ENCODE measurements at regions not wholly inside any gene's neighbourhood (a gene's known extent, or its start where the extent isn't known, plus 50 kb on each side); places are given as distances from the start of the nearest gene placed in this dataset.
A peak's percentile ranks its signal among the peaks of the same experiment; 100 is the strongest.

DNA sequence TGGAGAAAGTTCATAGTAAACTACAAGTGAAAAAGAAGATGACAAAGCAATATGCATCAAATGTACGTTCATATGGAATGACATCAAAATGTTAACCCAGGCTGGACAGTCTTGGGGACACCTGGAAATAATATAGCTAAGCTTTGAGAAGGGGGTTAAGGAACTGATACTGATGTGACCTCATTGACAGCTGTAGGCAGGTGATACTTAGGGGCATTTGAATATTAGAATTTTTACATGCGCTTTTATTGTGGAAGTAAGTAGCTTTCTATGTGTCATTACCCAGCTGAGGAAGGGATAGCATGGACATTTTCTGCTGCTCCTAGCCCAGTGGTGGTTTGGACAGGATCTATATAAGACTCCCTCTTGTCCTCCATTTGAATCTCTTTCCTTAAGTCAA is 299.7 kb downstream of the CWC27 start:
- DNase-seq: no peak

DNA sequence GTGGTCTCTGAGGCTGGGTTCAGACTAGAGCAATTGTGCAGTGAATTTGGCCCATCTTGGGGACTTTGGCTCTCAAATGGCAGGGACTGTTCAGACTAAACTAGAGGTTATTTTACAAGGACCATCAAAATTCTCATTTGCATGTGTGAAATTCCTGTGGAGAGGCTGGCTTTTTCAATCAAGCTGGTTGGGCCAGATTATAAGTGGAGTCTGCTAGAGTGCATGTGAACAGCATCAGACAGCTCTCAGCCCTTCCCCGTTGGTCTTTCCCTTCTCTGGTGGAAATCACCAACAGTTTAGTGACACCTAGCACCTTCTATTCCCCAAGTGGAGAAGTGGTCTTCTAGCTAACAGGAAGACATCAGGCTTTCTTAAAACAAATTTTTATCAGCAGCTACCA is 301.3 kb downstream of the CWC27 start:
- no peak for DNase-seq

DNA sequence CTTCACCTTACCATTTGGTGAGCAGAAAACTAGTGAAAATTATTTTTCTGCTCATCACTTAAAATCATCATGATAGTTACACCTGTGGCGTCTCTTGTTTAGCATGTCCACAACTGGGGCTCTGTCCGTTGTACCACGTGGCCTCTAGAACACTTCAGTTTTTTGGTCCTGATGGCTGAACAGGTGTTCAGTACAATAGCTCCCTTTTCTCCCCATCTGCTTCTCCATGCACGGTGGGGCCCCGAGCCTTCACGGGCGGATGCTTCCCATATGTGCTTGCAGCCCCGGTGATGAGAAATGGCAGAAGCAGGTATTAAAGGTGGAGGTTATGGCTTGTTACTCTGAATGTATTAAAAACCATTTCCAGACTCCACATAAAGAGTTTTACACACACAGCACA is 304.1 kb downstream of the CWC27 start:
- DNase-seq: no peak

DNA sequence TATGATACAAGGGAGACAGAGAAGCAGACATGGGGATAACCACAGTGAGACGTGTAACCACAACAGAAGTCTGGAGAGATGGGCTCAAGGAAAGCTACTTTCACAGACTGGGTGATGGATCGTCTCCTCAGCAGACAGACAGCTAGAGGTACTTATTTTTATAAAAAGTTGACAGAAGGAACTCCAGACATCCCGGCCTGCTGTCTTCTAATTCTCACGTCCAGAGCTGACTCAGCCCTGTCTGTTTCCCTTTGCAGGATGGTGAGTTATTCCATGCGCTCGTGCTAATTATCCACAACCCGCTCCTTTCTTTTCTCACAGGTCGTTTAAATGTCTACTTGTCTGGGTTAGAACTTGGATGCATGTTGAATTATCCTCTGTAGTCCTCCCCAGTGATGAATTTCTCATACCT is 304.5 kb downstream of the CWC27 start:
- no peak for DNase-seq

DNA sequence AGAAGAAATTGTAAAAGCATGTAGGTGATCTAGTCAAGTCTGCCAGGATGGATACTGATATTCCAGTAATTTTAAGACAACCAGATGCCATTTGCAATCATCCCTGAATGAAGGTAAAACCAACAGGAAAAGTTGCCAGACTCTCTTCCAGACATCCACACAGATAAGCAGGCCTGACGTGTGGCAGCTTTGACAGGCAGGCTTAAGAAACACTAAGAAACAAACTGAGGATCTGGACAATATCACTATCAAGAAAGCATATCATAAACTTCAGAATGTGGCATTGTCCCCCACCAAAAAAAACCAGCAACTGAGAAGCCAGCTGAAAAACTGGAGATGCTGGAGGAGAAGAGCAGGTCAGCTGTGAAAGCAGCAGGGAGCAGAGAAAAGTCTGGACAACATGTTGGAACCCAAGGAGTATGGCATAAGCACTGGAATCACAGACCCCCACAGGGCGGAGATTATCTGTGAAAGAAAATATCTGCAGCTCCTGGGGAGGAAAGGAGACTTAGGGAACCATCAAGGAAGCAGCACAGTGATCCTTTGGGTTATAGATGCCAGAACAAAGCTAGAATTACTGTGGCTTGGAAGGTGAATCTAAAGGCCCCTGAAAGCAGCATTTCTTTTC is 307.0 kb downstream of the CWC27 start:
- no peak for DNase-seq

DNA sequence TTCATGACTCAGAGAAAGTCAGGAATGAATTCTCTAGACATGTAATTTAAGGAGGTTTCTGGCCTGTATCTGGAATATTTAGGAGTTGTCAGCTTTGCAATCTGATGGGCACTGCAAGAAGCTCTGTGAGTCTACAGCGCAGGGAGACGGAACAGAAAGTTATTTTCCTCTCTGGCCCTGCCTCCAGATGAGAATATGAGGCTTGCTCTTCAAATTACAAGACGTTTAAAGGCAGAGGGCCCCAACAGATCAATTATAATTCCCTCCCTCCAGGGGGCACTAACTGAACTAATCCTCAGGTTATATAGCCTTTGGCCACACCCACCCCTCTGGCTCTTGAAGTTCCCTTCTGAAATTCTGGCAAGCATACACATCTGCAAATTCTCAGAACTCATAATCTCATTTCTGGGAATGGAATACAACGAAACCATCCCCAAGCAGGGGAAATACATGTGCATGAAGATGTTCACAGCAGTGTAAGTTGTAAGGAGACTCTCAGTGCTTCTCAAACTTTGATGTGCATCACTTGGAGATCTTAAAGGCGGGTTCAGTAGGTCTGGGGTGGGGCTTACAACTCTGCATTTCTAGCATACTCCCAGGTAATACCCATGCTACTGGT is 307.6 kb downstream of the CWC27 start:
- DNase-seq: peak; percentile 95

DNA sequence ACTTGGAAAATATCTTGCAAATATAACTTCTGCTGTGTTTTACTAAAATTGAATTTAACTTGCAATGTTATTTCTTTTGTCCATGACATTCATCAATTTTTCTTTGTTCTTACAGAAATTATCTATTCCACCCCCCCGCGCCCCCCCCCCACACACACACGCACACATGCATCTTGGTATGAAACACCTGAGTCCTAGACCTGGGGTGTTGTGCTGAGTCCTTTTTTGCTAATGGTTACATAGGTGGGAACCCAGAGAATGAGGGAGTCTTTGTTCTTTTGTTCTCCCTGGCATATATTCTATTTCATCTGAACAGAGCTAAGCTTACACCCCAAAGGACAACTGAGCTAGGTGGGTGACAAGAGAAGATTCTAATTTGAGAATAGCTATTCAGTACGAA is 308.9 kb downstream of the CWC27 start:
- DNase-seq: no peak

DNA sequence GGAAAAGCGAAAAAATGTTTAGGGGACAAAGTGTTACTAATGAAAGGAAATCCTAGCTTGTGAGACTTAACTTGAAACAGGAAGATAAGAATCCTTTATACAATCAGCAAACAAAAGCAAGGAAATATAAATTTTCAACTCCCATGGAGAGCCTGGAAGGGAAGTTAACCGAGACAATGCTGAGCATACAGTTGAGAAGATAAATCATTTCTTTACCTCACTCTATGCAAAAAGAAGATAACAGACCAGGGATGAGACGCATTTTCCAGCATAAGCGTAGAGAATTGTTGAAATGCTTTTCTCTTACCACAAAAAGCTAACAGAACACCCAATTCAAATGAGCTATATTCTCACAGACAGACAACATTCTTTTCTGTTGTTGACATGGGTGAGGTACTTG is 309.6 kb downstream of the CWC27 start:
- no peak for DNase-seq

DNA sequence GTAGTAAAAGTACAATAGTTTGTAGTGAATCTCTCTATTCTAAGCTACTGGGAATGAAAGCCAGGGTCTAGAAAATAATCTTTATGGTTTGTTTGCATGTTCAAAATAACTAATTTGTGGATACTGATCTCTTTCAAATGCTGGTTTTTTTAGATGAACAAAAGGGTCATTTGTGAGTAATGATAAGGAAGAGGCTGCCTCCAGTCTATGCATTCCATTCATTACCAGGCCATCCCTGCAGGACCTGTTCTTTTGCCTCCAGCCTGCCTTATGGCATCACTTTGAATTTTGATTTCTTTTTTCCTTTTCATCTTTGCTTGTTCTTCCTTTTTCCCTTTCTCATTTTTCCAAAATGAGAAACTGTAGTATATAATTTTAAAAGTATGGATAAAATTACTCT is 312.3 kb downstream of the CWC27 start:
- DNase-seq: no peak

DNA sequence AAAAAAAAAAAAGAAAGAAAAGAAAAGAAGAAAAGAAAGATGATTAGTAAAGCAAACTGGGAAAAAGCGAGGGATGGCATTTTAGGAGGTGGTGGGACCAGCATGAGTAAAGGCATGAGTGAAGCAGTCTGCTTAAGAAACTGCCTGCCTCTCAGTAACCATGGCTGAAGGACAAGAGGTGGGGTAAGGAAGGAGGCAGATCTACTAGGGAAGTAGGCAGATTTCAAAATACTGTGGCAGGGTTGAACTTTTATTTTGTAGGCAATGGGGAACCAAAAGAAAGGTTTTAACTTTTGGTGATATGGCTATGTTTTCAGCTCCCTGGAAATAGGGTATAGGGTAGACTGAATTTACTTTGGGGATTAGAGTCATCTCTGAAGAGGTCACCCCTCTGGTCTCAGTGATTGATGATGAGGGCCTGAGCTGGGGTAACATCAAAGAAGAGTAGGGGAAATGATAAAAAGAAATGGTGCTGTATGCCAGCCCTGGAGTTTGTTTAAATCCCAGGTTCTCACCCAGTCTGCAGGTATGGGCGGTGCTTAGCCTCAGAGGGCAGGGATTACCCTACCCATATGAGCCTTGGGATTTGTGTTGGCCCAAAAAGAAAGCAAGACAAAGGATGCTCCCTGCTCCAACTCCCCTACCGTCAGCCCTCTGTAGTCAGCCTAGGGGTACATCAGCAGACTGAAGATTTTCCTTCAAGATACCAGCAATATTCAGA is 316.2 kb downstream of the CWC27 start:
- no peak for DNase-seq

DNA sequence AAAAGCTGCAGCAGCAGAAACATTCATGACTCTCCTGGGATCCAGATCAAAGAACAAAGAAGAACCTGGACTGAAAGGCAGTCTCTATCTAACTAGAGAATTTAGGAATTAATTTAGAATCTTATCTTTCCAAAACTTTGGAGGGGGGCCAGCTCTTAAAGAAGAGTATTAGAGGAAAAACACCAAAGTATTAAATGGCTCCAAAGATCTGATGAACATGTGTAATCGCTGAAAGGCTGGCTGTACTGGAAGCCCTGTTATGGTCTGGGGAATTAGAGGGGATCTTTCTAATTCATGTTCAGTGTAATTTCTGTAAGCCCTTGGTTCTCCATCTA is 316.8 kb downstream of the CWC27 start:
- DNase-seq: no peak

DNA sequence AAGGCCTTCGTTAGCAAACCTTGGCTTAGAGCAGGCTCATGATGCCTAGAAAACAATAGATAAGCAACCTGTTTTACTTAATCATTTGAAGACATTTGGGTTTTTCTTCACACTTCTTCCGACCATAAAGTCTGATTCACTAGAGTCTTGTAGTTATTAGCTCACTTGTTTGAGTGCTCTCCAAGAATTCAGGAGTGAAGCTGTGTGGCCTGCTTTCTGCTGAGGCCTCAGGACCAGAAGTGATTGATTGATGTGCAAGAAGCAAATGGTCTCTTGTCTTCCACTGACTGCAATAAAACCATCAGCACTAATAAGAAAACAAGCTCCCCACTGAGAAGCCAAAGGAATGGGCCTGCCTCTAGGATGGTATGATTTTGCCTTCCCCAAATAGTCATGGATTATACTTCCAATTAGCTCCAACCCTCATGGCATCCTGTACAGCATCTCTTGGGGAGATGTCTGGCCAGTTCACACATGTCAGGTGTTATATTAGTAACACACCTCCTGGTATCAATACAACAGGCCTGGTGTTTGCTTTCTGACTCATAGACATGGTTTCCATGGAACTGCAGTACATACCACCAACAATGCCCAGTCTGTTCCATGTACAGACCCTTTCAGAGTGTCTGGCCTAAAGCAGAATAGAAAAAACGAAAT is 317.6 kb downstream of the CWC27 start:
- no peak for DNase-seq

DNA sequence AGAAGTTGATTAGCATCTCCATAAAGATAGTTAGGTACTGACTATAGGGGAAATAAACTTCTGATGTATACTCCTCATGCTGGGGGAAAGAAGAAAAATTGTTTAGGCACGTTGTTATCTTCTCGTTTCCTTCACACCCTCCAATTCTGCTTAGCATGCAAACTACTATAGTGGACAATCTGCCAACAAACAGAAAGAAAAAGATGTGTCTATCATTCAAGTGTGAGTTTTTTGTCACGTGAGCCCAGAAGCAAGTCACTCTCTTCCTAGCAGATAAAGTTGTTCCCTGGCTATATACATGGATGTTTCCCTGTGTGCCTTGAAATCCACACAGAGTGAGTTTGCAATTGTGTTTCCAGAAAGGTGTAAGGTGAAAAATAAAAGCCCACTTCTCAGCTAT is 318.4 kb downstream of the CWC27 start:
- no peak for DNase-seq

DNA sequence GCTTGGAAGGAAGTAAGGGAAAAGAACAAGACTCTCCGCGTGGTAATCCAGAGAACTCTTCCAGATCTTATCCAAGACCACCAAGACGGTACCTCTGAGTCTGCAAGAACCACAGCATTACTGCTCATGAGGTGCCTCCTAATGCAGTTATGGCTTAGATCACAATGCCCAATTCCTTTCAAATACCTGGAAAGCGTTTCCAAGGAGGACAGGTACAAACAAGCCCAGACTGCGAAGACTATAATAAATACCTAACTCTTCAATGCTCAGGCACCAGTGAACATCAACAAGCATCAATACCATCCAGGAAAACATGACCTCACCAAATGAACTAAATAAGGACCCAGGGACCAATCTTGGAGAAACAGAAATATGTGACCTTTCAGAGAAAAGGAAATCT is 325.5 kb downstream of the CWC27 start:
- DNase-seq: no peak

DNA sequence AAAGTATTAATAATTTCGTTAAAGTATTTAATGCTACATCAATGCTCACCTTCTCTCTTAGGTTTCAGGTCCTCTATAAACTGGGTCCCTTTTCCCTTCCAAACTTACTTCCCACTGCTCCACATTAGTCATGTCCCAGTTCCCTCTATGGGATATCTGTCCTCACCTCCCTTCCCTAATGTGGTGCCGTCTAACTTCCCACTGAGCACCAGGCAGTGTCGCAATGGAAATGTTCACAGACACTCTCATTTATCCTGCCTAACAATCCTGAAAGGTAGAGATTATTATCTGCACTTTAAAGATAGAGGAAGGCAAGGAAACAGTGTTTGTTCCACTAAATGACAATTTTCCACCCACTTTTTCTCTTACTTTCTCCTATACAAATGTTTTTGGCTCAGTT is 329.7 kb downstream of the CWC27 start:
- no peak for DNase-seq

All from hematopoietic multipotent progenitor cell treated with erythropoietin and hydrocortisone succinate and interleukin-3 and kit ligand, for 6 days (in vitro differentiated cells).